GM10266 (cell line): ENCODE measurements at regions not wholly inside any gene's neighbourhood (a gene's known extent, or its start where the extent isn't known, plus 50 kb on each side); places are given as distances from the start of the nearest gene placed in this dataset.

Source experiments
- DNase-seq: peaks from one replicate; pipeline ENCODE4 v3.0.0; 2012; ENCODE audit errors: extremely low spot score
- TF ChIP-seq, protein P1 (sequence below): IDR thresholded peaks from 2 replicates; pipeline ENCODE4 v1.5.1; 2012; ENCODE audit warnings: mild to moderate bottlenecking, low read depth; ENCODE audit not compliant: control insufficient read depth, insufficient read depth; ENCODE audit errors: missing control alignments

DNA sequence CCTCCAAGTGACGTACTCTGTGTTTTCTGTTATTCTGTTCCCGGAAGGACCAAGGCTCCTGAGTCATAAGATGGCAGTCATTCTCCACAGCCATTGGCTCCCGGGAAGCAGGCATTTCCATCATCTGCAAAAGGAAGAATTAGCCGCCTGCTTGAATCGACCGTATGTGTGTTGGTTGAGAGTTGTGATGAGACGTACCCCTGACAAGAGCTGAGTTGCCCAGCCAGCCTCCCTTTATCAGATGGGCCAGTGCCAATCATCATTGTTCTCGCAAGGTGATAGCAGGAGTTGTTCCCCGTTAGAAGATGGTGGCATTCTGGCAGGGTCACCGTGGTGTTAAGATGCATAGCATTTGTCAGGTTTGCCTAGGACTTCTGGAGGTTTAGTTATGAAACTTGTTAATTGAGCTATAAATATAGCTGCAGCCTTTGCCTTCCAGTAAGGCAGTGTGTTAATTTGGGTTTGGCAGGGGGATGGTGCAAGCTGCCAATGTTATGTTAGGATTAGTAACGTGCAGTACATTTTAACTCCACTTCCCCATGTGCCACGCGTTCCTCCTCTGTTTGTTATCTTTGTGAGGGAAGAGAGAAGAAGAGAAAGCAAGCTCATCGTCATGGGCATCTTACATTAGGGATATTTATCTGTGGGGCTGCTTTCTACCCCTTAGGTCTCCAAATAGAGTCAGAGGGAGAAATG, 652.7 kb upstream of the FANCL start:
- DNase-seq: no peak
- TF ChIP-seq, protein P1, sequence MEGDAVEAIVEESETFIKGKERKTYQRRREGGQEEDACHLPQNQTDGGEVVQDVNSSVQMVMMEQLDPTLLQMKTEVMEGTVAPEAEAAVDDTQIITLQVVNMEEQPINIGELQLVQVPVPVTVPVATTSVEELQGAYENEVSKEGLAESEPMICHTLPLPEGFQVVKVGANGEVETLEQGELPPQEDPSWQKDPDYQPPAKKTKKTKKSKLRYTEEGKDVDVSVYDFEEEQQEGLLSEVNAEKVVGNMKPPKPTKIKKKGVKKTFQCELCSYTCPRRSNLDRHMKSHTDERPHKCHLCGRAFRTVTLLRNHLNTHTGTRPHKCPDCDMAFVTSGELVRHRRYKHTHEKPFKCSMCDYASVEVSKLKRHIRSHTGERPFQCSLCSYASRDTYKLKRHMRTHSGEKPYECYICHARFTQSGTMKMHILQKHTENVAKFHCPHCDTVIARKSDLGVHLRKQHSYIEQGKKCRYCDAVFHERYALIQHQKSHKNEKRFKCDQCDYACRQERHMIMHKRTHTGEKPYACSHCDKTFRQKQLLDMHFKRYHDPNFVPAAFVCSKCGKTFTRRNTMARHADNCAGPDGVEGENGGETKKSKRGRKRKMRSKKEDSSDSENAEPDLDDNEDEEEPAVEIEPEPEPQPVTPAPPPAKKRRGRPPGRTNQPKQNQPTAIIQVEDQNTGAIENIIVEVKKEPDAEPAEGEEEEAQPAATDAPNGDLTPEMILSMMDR: no peak

GRCh38 chr2:58891828-58892377, 650.8 kb upstream of the FANCL start:
- TF ChIP-seq, protein P1: no peak
- DNase-seq: no peak

- TF ChIP-seq, protein P1: no peak
- no peak for DNase-seq
Observed at GRCh38 chr2:58890865-58891525, 649.9 kb upstream of the FANCL start.

- TF ChIP-seq, protein P1: no peak
- no peak for DNase-seq
Observed at GRCh38 chr2:58886009-58886408, 644.9 kb upstream of the FANCL start.

GRCh38 chr2:58879834-58880233, 638.7 kb upstream of the FANCL start:
- TF ChIP-seq, protein P1: no peak
- DNase-seq: no peak

GRCh38 chr2:58878778-58879177, 637.7 kb upstream of the FANCL start:
- TF ChIP-seq, protein P1: no peak

DNA sequence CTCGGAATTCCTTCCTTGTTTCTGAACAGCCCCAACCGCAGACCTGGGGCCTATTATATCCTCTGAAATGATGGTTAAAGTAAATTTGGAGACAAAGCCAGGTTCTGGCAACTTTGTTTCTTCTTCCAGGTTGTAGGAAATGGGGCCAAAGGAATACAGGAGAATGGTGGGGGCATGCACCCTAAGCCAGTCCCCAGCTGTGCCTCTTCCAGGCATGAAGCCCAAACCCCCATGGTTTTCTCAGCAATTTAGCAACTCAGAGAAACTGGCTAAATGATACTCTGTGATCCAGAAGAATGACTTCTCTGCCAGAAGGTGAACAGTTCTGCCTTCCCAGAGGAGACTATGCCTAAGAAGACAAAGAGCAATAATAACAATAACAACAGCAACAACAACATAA, 635.0 kb upstream of the FANCL start:
- DNase-seq: no peak
- TF ChIP-seq, protein P1: no peak

More at GRCh38 chr2:58878778-58879177, 637.7 kb upstream of the FANCL start:
- no peak for DNase-seq
